ENCODE measurements at regions not wholly inside any gene's neighbourhood (a gene's known extent, or its start where the extent isn't known, plus 50 kb on each side); places are given as distances from the start of the nearest gene placed in this dataset.

DNA sequence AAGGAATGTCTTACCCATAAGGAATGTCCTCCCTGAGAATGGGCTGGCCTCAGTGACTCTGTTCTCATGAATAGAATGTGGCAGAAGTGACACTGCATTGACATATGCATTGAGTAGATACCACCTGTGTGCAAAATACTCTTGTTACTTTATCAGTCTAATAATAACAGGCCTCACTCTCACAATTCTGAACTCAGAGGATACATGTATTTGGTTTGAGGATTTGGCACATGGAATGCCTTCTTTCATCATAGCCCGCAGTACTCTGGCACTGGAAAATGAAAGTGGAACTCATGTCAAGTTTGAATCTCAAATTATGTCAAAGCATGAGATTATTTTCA, 52.9 kb upstream of the PLCB4 start:
- TF ChIP-seq, protein P1, sequence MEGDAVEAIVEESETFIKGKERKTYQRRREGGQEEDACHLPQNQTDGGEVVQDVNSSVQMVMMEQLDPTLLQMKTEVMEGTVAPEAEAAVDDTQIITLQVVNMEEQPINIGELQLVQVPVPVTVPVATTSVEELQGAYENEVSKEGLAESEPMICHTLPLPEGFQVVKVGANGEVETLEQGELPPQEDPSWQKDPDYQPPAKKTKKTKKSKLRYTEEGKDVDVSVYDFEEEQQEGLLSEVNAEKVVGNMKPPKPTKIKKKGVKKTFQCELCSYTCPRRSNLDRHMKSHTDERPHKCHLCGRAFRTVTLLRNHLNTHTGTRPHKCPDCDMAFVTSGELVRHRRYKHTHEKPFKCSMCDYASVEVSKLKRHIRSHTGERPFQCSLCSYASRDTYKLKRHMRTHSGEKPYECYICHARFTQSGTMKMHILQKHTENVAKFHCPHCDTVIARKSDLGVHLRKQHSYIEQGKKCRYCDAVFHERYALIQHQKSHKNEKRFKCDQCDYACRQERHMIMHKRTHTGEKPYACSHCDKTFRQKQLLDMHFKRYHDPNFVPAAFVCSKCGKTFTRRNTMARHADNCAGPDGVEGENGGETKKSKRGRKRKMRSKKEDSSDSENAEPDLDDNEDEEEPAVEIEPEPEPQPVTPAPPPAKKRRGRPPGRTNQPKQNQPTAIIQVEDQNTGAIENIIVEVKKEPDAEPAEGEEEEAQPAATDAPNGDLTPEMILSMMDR (IDR thresholded peaks at IDR 0.05; ENCODE audit: low read depth, low read length): no peak
- Histone ChIP-seq H3K36me3 (no peaks in the 10 kb centered on the region), H3K27me3 (ENCODE audit: insufficient read depth, low read depth, severe bottlenecking) (no peaks in the 10 kb centered on the region), H3K9me3 (ENCODE audit: severe bottlenecking) (no peaks in the 10 kb centered on the region), H3K27ac (no peak overlapping the region), H3K4me3 (ENCODE audit: low read depth, low read length) (no peak overlapping the region)
- no peak for DNase-seq

- H3K36me3 ChIP-seq: no peaks in the 10 kb centered on the region
- TF ChIP-seq, protein P1 (IDR thresholded peaks at IDR 0.05; ENCODE audit: low read depth, low read length): no peak
- no peak overlapping the region for H3K4me3 ChIP-seq (ENCODE audit: low read depth, low read length)
- no peak for DNase-seq
- H3K9me3 ChIP-seq (ENCODE audit: severe bottlenecking): no peaks in the 10 kb centered on the region
- no peaks in the 10 kb centered on the region for H3K27me3 ChIP-seq (ENCODE audit: insufficient read depth, low read depth, severe bottlenecking)
- H3K27ac ChIP-seq: no peak overlapping the region
Measured at GRCh38 chr20:9018346-9018745, 50.5 kb upstream of the PLCB4 start.
